ENCODE measurements at regions not wholly inside any gene's neighbourhood (a gene's known extent, or its start where the extent isn't known, plus 50 kb on each side); places are given as distances from the start of the nearest gene placed in this dataset.

DNA sequence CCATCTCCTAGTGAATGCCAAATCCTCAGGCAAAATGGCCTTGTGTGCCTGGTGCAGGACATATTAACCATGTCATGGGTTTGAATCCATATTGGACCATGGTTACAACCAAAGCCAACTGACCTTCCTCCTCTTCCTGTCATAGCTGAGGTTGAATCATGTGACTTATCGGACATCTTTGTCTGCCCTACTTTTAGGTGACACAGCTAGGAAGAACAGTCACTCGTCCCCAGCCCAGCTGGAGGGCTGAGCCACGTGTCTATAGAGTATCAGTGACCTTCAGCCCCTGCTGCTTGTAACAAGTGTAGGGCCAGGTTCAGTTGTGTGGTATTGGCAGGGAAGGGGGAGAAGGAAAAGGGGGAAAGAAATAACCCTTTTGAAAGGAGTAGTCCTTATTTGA, 225.2 kb downstream of the KTN1 start:
- TF ChIP-seq, protein P1, sequence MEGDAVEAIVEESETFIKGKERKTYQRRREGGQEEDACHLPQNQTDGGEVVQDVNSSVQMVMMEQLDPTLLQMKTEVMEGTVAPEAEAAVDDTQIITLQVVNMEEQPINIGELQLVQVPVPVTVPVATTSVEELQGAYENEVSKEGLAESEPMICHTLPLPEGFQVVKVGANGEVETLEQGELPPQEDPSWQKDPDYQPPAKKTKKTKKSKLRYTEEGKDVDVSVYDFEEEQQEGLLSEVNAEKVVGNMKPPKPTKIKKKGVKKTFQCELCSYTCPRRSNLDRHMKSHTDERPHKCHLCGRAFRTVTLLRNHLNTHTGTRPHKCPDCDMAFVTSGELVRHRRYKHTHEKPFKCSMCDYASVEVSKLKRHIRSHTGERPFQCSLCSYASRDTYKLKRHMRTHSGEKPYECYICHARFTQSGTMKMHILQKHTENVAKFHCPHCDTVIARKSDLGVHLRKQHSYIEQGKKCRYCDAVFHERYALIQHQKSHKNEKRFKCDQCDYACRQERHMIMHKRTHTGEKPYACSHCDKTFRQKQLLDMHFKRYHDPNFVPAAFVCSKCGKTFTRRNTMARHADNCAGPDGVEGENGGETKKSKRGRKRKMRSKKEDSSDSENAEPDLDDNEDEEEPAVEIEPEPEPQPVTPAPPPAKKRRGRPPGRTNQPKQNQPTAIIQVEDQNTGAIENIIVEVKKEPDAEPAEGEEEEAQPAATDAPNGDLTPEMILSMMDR (IDR thresholded peaks at IDR 0.05; ENCODE audit: low read depth, low read length), result no peak
- no peak overlapping the region for H3K4me3 ChIP-seq (ENCODE audit: low read depth, low read length)

DNA sequence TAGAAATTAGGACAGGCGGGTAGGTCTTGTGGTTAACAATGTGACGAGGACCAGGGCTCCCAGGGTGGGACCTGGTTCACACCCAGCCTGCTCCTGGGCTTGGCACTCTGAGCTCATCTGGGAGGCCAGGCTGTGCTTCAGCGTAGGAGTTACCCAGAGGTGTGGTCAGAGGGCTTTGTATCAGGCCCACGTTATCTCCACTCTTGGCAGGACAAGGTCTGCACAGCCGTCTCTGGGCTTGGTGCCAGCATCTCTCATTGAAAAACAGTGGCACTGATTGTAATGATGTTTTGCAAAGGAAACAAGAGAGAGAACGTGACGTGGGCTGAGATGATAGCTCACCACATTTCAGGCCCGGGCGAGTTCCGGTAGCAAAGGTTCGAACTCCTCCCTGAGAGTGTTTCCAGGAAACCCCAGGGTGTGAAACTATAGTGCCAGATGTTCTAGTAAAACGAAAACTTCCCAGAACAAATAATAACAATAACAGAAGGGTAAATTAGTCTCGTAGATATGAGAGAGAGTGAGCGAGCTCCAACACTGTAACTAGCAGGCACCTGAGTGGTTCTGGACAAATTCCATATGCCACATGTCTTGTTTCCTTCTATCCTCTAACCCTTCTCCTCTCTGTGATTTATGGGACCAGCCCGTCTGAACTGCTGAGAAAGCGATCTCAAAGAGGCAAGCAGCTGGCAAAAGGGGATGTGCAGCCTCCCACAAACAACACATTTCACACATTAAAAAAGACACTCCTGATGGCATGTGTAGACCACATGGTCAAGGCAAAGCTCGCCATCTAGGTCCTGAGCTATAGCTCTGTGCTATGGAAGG, 227.3 kb downstream of the KTN1 start:
- H3K4me3 ChIP-seq (ENCODE audit: low read depth, low read length), result no peak overlapping the region

GRCh38 chr14:55807881-55808379, 227.9 kb downstream of the KTN1 start:
- TF ChIP-seq, protein P1 (IDR thresholded peaks at IDR 0.05; ENCODE audit: low read depth, low read length), result no peak
- no peak overlapping the region for H3K4me3 ChIP-seq (ENCODE audit: low read depth, low read length)

More for the DNA sequence above, 227.3 kb downstream of the KTN1 start:
- TF ChIP-seq, protein P1 (IDR thresholded peaks at IDR 0.05; ENCODE audit: low read depth, low read length), result no peak

GRCh38 chr14:55813630-55814029, 233.6 kb downstream of the KTN1 start:
- H3K4me3 ChIP-seq (ENCODE audit: low read depth, low read length), result no peak overlapping the region
- TF ChIP-seq, protein P1 (IDR thresholded peaks at IDR 0.05; ENCODE audit: low read depth, low read length), result no peak

DNA sequence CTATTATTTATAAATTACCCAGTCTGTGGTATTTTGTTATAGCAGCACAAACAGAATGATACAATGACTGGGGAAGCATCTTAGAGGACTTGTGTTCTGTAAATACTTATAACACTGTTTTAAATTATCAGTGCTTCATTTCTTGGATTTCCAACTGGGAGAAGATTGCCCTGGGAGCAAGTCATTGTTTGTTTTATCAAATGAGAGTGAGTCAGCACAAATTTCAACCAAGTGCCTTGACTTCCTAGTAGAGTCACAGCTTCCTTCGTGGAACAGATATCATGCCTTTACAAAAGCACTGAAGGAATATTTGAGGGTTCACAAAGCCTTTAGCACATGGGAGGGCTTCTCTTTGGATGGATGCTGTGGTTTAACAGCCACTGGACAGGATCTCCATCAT, 234.1 kb downstream of the KTN1 start:
- TF ChIP-seq, protein P1 (IDR thresholded peaks at IDR 0.05; ENCODE audit: low read depth, low read length), result no peak
- no peak overlapping the region for H3K4me3 ChIP-seq (ENCODE audit: low read depth, low read length)

DNA sequence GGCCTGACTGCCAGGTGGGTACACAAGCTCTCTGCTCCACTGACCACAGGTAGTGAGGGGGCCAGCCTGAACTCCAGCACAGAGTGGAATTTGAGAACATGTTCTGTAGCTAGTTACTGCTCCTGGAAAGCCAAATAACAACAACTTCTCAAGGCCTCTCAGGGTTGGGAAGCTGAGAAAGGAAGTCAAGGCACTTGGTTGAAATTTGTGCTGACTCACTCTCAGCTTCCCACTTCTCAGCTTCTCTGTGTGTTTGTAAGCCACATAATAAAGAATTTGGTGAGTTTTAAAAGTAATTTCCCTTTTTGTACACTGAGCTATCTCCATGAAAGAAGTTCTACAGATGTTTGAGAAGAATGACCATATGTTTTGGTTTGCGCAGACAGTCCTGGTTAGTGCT, 234.9 kb downstream of the KTN1 start:
- H3K4me3 ChIP-seq (ENCODE audit: low read depth, low read length), result no peak overlapping the region
- TF ChIP-seq, protein P1 (IDR thresholded peaks at IDR 0.05; ENCODE audit: low read depth, low read length), result no peak

GRCh38 chr14:55816225-55816624, 236.2 kb downstream of the KTN1 start:
- H3K4me3 ChIP-seq (ENCODE audit: low read depth, low read length), result no peak overlapping the region
- TF ChIP-seq, protein P1 (IDR thresholded peaks at IDR 0.05; ENCODE audit: low read depth, low read length), result no peak
